HG03378 (cell line): ENCODE measurements at regions not wholly inside any gene's neighbourhood (a gene's known extent, or its start where the extent isn't known, plus 50 kb on each side); places are given as distances from the start of the nearest gene placed in this dataset.
A peak's percentile ranks its signal among the peaks of the same experiment; 100 is the strongest.

Experiments used
- ATAC-seq: cut with Tn5 transposase; IDR thresholded peaks from one replicate; pipeline ENCODE4 v1.9.1; 2021; ENCODE audit warnings: mild to moderate bottlenecking, moderate library complexity; ENCODE audit not compliant: unreplicated experiment

- no peak for ATAC-seq
These were observed 695.7 kb upstream of the NECTIN3 start for GRCh38 chr3:110375751-110376518.

GRCh38 chr3:110378481-110378880 lies 693.1 kb upstream of the NECTIN3 start:
- ATAC-seq, result no peak

GRCh38 chr3:110381992-110382391 lies 689.6 kb upstream of the NECTIN3 start:
- no peak for ATAC-seq

GRCh38 chr3:110383356-110383755 lies 688.3 kb upstream of the NECTIN3 start:
- no peak for ATAC-seq

GRCh38 chr3:110384601-110385000 lies 687.0 kb upstream of the NECTIN3 start:
- ATAC-seq, result no peak

- ATAC-seq, result no peak
These were observed 682.6 kb upstream of the NECTIN3 start for GRCh38 chr3:110389005-110389404.

- ATAC-seq, result no peak
These were observed 681.2 kb upstream of the NECTIN3 start for GRCh38 chr3:110390372-110390771.

- no peak for ATAC-seq
These were observed 680.6 kb upstream of the NECTIN3 start for GRCh38 chr3:110391042-110391441.

GRCh38 chr3:110391640-110392395 lies 679.8 kb upstream of the NECTIN3 start:
- no peak for ATAC-seq

- no peak for ATAC-seq
These were observed 677.7 kb upstream of the NECTIN3 start for GRCh38 chr3:110393941-110394340.

- ATAC-seq, result no peak
These were observed 674.5 kb upstream of the NECTIN3 start for GRCh38 chr3:110397115-110397514.

GRCh38 chr3:110400315-110400714 lies 671.3 kb upstream of the NECTIN3 start:
- no peak for ATAC-seq

- ATAC-seq, result no peak
These were observed 665.6 kb upstream of the NECTIN3 start for GRCh38 chr3:110405830-110406585.

- ATAC-seq, result no peak
These were observed 658.4 kb upstream of the NECTIN3 start for GRCh38 chr3:110413266-110413665.

- no peak for ATAC-seq
These were observed 657.5 kb upstream of the NECTIN3 start for GRCh38 chr3:110413807-110414748.

GRCh38 chr3:110414855-110415254 lies 656.8 kb upstream of the NECTIN3 start:
- ATAC-seq, result no peak

- no peak for ATAC-seq
These were observed 652.5 kb upstream of the NECTIN3 start for GRCh38 chr3:110419096-110419495.

- no peak for ATAC-seq
These were observed 652.0 kb upstream of the NECTIN3 start for GRCh38 chr3:110419601-110420000.

GRCh38 chr3:110420158-110420641 lies 651.4 kb upstream of the NECTIN3 start:
- ATAC-seq, result no peak

- peak; percentile 60 for ATAC-seq
These were observed 648.3 kb upstream of the NECTIN3 start for GRCh38 chr3:110423276-110423675.
